CD1c-positive myeloid dendritic cell (primary cell): ENCODE measurements at regions not wholly inside any gene's neighbourhood (a gene's known extent, or its start where the extent isn't known, plus 50 kb on each side); places are given as distances from the start of the nearest gene placed in this dataset.

ENCODE experiments used
- DNase-seq: peaks from one replicate; pipeline ENCODE4 v3.0.0-alpha.2; 2016; ENCODE audit errors: extremely low spot score

- DNase-seq, result no peak
Observed at GRCh38 chr2:165033402-165033801, 78.1 kb upstream of the SLC38A11 start.

- no peak for DNase-seq
Observed at GRCh38 chr2:165032559-165032958, 77.2 kb upstream of the SLC38A11 start.

GRCh38 chr2:165024199-165024598 is 68.9 kb upstream of the SLC38A11 start:
- no peak for DNase-seq

- no peak for DNase-seq
Observed at GRCh38 chr2:165022781-165023180, 67.5 kb upstream of the SLC38A11 start.

- DNase-seq, result no peak
Observed at GRCh38 chr2:165017966-165018596, 62.8 kb upstream of the SLC38A11 start.

- DNase-seq, result peak; percentile 4
Observed at GRCh38 chr2:165016772-165017411, 61.6 kb upstream of the SLC38A11 start.

- peak; percentile 53 for DNase-seq
Observed at GRCh38 chr2:165015052-165015642, 59.8 kb upstream of the SLC38A11 start.

GRCh38 chr2:165013944-165014619 is 58.8 kb upstream of the SLC38A11 start:
- DNase-seq, result peak; percentile 8

- DNase-seq, result no peak
Observed at GRCh38 chr2:165011199-165011598, 55.9 kb upstream of the SLC38A11 start.

GRCh38 chr2:165010556-165010955 is 55.2 kb upstream of the SLC38A11 start:
- DNase-seq, result no peak

GRCh38 chr2:165009466-165009865 is 54.1 kb upstream of the SLC38A11 start:
- no peak for DNase-seq

- no peak for DNase-seq
Observed at GRCh38 chr2:165008730-165009315, 53.5 kb upstream of the SLC38A11 start.

GRCh38 chr2:165007161-165007744 is 51.9 kb upstream of the SLC38A11 start:
- peak; percentile 24 for DNase-seq
